ENCODE measurements at regions not wholly inside any gene's neighbourhood (a gene's known extent, or its start where the extent isn't known, plus 50 kb on each side); places are given as distances from the start of the nearest gene placed in this dataset.

DNA sequence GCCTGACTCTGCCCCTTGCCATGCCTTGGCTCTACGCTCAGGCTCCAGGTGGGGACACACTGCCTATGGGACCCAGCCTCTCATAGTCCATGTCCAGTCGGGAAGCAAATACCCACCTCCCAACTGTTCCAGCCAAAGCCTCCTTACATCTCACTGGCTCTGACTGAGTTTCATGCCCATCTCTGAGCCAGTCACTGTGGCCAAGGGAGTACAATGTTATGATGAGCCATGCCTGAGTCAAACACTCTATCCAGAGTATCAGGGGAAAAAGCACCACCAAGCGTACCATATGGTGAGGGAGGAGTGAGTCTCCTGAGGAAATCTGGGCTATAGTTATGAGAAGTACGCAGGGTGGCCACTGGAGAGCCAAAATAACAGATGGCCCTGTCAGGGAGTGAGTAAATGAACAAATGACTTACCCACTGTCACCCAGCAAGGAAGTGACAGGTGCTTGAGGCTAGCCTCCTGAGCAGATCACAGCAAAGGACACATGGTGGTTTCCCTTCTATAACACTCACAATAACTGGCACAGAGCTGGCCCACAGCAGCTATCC is 236.6 kb upstream of the GJB5 start (continued):
- TF ChIP-seq, protein P1, sequence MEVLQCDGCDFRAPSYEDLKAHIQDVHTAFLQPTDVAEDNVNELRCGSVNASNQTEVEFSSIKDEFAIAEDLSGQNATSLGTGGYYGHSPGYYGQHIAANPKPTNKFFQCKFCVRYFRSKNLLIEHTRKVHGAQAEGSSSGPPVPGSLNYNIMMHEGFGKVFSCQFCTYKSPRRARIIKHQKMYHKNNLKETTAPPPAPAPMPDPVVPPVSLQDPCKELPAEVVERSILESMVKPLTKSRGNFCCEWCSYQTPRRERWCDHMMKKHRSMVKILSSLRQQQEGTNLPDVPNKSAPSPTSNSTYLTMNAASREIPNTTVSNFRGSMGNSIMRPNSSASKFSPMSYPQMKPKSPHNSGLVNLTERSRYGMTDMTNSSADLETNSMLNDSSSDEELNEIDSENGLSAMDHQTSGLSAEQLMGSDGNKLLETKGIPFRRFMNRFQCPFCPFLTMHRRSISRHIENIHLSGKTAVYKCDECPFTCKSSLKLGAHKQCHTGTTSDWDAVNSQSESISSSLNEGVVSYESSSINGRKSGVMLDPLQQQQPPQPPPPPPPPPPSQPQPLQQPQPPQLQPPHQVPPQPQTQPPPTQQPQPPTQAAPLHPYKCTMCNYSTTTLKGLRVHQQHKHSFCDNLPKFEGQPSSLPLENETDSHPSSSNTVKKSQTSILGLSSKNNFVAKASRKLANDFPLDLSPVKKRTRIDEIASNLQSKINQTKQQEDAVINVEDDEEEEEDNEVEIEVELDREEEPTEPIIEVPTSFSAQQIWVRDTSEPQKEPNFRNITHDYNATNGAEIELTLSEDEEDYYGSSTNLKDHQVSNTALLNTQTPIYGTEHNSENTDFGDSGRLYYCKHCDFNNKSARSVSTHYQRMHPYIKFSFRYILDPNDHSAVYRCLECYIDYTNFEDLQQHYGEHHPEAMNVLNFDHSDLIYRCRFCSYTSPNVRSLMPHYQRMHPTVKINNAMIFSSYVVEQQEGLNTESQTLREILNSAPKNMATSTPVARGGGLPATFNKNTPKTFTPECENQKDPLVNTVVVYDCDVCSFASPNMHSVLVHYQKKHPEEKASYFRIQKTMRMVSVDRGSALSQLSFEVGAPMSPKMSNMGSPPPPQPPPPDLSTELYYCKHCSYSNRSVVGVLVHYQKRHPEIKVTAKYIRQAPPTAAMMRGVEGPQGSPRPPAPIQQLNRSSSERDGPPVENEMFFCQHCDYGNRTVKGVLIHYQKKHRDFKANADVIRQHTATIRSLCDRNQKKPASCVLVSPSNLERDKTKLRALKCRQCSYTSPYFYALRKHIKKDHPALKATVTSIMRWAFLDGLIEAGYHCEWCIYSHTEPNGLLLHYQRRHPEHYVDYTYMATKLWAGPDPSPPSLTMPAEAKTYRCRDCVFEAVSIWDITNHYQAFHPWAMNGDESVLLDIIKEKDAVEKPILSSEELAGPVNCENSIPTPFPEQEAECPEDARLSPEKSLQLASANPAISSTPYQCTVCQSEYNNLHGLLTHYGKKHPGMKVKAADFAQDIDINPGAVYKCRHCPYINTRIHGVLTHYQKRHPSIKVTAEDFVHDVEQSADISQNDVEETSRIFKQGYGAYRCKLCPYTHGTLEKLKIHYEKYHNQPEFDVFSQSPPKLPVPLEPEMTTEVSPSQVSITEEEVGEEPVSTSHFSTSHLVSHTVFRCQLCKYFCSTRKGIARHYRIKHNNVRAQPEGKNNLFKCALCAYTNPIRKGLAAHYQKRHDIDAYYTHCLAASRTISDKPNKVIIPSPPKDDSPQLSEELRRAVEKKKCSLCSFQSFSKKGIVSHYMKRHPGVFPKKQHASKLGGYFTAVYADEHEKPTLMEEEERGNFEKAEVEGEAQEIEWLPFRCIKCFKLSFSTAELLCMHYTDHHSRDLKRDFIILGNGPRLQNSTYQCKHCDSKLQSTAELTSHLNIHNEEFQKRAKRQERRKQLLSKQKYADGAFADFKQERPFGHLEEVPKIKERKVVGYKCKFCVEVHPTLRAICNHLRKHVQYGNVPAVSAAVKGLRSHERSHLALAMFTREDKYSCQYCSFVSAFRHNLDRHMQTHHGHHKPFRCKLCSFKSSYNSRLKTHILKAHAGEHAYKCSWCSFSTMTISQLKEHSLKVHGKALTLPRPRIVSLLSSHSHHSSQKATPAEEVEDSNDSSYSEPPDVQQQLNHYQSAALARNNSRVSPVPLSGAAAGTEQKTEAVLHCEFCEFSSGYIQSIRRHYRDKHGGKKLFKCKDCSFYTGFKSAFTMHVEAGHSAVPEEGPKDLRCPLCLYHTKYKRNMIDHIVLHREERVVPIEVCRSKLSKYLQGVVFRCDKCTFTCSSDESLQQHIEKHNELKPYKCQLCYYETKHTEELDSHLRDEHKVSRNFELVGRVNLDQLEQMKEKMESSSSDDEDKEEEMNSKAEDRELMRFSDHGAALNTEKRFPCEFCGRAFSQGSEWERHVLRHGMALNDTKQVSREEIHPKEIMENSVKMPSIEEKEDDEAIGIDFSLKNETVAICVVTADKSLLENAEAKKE (CRISPR knock-in tag; IDR thresholded peaks at IDR 0.05) = no peak
- no peak for TF ChIP-seq STAT1 (IDR thresholded peaks at IDR 0.05; ENCODE audit: unreplicated experiment)
- no peak for TF ChIP-seq EZH2 (IDR thresholded peaks at IDR 0.05; ENCODE audit: low read depth, unreplicated experiment)
- TF ChIP-seq, protein P2, sequence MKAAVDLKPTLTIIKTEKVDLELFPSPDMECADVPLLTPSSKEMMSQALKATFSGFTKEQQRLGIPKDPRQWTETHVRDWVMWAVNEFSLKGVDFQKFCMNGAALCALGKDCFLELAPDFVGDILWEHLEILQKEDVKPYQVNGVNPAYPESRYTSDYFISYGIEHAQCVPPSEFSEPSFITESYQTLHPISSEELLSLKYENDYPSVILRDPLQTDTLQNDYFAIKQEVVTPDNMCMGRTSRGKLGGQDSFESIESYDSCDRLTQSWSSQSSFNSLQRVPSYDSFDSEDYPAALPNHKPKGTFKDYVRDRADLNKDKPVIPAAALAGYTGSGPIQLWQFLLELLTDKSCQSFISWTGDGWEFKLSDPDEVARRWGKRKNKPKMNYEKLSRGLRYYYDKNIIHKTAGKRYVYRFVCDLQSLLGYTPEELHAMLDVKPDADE (IDR thresholded peaks at IDR 0.05) = no peak
- no peak for TF ChIP-seq CREB1 (CRISPR knock-in tag; IDR thresholded peaks at IDR 0.05; ENCODE audit: low read depth)
- TF ChIP-seq, protein P3, sequence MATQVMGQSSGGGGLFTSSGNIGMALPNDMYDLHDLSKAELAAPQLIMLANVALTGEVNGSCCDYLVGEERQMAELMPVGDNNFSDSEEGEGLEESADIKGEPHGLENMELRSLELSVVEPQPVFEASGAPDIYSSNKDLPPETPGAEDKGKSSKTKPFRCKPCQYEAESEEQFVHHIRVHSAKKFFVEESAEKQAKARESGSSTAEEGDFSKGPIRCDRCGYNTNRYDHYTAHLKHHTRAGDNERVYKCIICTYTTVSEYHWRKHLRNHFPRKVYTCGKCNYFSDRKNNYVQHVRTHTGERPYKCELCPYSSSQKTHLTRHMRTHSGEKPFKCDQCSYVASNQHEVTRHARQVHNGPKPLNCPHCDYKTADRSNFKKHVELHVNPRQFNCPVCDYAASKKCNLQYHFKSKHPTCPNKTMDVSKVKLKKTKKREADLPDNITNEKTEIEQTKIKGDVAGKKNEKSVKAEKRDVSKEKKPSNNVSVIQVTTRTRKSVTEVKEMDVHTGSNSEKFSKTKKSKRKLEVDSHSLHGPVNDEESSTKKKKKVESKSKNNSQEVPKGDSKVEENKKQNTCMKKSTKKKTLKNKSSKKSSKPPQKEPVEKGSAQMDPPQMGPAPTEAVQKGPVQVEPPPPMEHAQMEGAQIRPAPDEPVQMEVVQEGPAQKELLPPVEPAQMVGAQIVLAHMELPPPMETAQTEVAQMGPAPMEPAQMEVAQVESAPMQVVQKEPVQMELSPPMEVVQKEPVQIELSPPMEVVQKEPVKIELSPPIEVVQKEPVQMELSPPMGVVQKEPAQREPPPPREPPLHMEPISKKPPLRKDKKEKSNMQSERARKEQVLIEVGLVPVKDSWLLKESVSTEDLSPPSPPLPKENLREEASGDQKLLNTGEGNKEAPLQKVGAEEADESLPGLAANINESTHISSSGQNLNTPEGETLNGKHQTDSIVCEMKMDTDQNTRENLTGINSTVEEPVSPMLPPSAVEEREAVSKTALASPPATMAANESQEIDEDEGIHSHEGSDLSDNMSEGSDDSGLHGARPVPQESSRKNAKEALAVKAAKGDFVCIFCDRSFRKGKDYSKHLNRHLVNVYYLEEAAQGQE (IDR thresholded peaks at IDR 0.05; ENCODE audit: unreplicated experiment) = no peak

All from GM23338 (cell line).